GM18508 (cell line): ENCODE measurements at regions not wholly inside any gene's neighbourhood (a gene's known extent, or its start where the extent isn't known, plus 50 kb on each side); places are given as distances from the start of the nearest gene placed in this dataset.

Experiments
- ATAC-seq: cut with Tn5 transposase; IDR thresholded peaks from one replicate; pipeline ENCODE4 v1.9.1; 2021; ENCODE audit warnings: moderate number of reproducible peaks; ENCODE audit not compliant: insufficient read depth, unreplicated experiment

DNA sequence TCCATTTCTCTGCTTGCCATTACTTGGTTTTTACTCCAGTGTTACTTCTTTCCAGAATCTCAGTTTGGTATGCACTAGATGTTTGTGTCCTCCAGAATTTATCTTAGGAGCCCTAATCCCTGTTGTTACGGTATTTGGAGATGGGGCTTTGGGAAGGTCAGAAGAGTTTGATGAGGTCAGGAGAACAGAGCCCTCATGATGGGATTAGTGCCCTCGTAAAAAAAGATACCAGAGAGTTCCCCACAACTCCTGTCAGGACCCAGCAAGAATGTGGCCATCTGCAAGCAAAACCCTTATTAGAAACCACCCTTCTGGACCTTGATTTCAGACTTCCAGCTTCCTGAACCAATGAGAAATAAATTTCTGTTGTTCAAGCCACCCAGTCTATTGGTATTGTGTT lies 98.0 kb downstream of the ADAMTS1 start:
- ATAC-seq: no peak

DNA sequence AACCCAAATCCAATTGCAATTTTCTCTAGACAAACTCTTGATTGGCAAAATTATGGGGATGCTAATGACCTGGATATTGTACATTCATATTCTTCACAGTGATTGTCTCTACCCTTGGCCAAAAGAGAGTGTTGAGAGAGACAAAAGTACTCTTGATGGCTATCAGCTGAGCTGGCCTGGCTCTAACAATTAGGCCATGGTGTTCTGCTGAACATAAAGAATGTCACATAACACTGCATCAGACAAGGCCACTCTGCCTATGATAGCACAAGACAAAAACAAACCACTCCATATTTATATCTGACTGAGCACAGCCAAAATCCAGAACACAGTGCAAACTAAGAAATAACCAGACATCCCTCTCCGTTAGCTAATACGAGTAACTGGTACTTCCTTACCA lies 101.7 kb downstream of the ADAMTS1 start:
- ATAC-seq: no peak

DNA sequence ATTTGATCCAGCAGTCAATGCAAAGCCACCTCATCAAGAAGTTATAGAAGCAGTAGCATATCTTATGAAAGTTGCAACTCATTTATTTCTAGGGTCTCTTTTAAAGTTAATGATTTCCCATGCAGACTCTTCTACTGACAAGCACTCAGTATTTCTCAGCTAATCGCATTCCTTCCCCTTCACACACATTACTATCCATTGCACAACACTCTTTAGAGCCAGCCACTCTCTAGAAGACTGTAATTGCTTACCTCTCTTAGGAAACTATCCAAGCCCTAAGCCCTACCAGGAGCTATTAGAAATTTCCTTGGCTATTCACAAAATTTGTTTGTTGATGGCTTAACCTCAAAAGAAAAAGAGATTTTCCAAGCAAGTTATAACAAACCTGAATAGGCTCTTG lies 106.0 kb downstream of the ADAMTS1 start:
- no peak for ATAC-seq

DNA sequence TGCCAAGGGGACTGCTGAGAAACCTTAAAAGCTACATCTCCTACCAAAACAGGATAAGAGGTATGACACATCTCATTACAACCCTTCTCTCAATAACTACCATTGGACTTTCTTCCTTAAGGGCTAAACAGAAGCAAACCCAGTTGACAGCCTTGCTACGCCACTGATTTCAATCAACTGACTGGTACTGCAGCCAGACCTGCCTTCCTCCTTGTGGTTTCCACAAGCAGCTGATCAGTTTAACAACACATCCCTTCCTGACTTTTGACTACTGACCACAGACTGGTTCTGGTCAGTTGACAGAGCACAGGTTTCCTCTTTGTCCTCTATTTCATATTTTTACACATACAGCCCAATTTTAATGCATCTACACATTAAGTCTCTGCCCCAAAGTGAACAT lies 108.8 kb downstream of the ADAMTS1 start:
- ATAC-seq: no peak

DNA sequence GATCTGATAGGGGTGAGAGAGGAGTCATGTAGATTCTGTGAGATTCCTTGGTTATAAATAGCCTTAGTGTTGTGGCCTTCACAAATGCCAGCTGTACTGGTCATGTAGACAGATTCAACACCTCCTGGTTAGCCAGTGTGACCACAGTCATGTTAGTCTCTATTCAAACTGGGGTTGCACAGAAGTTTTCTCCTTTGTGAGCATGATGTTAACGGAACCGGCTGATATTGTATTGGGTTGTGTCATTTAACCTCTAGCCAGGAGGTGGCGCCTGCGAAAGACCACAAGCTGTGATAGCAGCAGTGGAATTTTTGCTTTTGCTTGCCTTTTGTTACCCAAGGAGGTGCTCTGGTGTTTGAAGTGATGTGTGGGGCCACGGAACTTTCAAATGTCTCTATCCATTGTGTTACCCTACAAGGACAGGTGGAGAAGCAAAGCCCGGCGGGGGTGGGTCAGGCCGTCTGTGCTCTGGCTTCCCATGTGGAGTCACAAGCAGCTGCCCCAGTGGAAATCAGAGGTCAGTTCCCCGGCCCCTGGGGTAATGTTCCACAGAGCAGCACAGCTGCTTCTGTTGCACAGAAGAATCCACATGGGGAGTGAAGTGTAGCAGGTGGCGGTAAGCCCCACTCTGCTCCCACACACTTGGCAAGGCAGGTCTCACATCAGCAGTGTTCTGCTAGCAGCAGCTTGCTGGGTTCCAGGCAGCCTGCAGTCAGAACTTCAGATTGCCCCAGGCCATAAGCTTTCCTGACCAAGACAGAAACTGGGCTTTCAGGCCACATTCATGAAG lies 112.6 kb downstream of the ADAMTS1 start:
- no peak for ATAC-seq

DNA sequence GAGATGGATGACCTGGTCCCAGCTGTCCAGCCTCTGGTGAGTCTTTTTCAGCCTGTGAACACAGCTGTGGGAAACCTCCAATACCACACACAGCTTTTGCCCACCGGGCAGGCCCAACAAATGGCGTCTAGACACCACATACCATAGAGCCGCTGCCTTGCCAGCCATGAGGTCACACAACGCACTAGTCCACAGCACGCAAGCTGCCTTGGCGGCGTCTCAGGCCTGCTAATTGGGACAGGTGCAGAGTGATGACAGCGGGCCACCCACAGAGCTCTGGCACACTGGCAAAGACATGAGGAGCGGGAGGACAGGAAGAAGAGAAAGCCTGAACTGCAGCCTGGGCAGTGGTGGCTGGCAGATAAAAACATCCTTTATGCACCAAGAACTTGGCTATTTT lies 125.5 kb downstream of the ADAMTS1 start:
- no peak for ATAC-seq

DNA sequence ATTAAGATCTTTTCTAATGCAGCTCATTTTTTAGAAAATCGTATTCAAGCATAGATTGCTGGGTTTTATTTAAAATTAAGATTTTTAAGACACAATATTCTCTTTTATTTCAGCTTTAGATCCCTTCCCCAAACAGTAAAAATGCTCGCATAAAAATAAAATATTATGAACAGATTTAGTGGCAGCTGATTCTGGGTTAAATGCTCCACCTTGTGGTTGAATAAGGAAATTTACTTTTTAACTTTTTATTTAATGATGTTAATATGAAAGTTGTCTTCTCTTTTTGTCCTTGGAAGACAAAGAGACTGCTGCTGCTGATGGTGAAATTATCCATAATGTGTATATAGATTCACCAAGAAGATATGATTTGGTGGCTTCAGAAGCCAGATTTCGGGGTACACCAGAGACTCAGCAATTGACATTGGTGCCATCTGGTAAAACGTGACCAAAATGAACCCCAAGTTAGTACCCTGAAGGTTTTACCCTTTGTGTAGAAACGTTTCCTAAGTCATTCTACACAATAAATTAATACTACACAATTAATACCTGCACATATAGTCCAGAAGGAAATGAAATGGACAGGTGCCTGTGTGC lies 128.0 kb downstream of the ADAMTS1 start:
- no peak for ATAC-seq

DNA sequence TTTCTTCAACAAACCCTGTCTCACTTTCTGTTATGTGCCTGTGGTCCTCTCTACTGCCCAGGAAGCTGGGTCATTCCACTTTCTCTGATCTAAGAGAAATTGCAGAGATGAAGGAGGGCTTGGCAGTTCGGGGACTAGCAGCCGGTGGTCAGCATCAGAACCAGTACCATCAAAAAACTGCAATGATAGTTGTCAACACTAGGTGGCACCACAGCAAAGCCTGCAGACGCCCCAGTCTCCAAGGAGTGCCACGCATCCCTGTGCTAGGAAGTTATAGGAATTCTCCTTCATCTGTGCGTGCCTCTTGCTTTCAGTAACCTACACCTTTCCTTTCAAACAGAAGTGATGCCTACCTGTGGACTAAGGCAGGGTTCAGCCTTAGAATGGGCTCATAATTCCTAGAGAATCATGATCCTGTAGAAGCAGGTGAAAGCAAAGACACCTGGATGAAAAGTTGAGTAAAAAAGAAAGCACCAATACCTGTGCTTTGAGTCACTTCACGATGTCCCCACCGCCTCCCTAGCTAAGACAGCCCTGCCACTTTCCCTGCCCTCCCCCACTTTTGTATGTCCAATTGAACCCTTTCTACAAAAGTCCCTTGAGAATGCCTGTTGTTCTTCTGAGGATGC lies 129.2 kb downstream of the ADAMTS1 start:
- no peak for ATAC-seq

DNA sequence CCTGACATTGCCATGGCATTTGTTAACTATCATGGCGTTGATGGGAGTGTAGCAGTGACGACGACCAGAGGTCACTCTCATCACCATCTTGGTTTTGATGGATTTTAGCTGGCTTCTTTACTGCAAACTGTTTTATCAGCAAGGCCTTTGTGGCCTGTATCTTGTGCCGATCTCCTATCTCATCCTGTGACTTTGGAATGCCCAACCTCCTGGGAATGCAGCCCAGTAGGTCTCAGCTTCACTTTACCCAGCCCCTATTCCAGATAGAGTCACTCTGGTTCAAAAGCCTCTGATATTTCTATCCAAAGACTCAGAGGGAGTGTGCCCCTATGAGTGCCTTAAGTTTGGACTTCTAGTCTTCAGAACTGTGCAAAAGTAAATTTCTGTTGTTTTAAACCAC lies 130.1 kb downstream of the ADAMTS1 start:
- no peak for ATAC-seq

DNA sequence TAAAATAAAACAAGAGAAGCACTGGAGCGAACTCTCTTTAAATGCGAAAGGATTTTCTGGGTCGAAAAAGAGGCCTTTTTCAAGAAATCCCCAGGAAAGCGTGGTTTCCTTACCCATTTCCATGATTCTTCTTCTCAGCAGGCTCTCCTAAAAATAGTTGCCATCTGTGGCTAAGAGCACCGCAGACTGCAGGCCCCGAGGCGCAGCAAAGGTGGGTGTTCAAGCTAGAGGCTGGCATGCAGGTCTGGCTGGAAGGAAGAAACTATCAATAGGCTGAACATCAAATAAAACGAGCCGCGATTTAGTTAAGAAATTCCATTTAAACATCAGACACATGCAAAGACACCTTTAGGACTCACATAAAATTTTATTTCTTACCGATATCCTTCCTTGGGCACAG lies 135.1 kb downstream of the ADAMTS1 start:
- no peak for ATAC-seq

DNA sequence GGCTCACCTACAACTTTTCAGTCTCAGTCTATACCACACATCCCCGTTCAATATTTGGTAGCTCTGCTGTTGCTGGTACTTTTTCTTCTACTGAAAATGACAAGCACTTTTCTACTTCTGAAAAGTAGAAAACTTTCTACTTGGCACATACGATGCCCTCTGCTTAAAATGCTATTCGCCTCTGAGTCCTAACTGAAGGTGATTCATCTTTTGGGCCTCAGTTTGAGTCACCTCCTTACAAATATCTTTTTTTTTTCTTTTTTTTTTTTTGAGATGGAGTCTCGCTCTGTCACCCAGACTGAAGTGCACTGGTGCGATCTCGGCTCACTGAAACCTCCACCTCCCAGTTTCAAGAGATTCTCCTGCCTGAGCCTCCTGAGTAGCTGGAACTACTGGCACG lies 136.0 kb upstream of the CYYR1 start:
- no peak for ATAC-seq

DNA sequence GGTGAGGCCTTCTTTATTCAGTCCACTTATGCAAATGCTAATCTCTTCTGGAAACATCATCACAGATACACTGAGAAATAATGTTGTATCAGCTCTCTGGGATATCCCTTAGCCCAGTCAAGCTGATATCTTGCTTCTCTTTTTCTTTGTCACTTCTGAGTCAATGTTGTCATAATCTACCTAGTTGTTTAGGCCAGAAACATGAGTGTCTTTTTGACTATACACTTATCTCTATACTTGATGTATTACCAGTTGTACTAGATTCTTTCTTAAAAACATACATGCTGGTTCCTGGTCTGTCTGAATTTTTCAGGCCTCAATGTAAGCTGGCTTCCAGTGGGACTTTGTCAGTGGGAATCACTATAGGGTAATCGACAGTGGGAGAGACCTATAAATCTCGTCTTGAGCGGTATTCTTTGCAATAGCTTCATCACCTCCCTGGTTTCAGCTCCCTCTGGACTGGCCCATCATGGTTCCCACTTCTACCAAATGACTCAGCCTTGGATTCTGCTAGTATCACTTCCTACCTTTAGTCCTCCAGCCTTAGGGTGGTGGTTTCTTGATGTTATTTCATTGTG lies 135.2 kb upstream of the CYYR1 start:
- ATAC-seq: no peak

DNA sequence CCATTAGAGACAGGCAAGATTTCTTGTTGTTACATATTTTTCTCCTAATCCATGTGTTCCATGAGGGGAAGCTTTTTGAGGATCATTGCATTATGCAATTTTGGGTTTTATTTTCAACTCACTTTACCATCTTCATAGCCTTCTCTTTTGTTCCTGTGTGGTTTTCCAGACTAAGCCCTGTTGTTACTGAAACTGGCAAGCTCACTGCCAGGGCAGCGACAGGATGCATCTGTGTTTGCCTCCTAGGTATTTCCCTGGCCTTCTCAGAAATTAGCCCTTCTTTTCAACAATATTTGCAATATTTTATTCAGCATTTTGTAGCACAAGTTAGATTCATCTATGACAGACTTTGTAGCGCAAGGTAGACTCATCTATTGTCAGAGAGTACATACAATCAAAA lies 134.2 kb upstream of the CYYR1 start:
- ATAC-seq: no peak

DNA sequence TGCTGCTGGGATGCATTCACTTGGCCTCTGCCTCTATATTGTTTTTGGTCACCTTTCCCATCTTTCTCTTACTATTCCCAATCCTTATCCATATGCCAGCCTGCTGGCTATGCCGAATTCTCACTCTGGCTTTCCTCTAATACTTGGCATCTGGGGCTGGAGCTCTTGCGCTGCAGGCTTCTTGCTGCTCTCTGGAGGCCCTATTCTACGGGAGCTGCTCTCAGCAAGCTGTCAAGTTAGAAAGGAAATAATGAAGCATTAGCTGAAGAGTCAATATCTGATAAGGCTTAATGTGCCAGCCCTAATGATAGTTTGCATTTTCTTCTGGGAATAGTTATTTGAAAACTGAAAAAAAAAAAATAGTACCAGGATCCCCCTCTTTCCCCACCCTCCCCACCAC lies 125.3 kb upstream of the CYYR1 start:
- ATAC-seq: no peak

DNA sequence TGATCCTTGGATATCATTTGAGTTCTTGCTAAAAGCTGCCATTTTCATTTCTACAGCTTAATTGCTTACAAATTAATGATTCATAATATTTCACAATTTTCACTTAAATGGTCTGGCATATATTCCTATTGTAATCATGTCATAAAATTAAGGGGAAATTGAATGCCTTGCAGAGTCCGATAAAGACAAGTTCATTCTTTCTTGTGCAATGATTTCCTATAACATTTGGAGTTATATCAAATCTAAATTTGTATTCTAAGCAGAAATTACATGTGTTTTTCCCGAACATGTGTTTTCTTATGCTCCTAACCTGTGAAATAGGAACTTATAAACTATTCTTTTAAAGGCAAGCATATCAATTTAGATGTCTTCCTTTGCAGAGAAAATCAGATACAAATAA lies 118.3 kb upstream of the CYYR1 start:
- ATAC-seq: no peak

DNA sequence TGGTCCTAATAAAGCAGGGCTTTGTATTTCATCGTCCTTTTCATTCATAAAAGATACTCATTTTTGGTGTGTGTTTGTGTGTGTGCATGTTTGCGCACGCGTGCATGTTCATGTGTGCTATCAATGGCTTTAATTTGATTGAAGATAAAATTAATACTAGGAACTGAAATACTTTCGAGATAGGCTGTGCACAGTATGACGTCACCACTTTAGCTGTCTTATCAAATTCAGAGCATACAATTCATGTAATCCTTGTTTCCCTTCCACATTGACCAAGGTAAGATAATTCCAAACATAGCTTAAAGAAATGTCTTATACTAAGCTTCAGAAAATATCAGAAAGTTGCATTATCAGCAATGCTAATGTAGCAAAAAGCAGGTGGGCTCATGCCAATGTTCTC lies 113.6 kb upstream of the CYYR1 start:
- no peak for ATAC-seq

DNA sequence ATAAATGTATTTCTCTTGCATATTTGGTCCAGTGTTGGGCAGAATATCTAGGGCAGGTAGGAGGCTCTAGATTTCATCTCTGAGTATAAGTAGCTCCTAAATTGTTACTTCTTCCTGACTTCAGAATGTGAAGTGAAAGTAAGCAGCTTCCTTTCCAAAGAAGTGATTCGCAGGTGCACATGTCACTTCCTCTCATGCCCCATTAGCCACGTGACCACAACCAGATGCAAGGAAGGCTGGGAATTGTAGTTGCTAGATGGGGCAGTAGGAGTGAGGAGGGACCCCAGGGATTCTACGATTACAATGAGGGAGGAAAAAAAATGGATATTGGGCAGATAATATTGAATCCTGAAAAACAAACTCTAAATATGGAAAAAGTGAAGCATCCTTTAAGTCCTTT lies 113.2 kb upstream of the CYYR1 start:
- ATAC-seq: peak; percentile 74

DNA sequence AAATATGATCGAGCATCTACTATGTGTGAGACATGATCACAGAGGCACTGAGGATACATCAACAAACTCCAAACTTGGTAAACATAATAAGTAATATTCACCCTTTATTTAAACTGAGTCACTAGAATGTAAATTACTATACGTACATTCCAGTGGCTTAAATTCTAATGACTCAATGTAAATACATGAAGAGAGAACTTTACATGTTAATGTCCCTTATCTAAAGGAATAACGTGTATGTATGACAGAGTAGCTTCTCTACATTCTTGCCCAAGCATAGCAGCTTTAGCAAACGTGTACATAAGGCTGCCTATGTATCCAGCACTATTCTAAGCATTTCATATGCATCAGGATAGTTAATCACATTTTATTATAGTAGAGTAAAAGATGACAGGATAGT lies 111.8 kb upstream of the CYYR1 start:
- ATAC-seq: no peak

DNA sequence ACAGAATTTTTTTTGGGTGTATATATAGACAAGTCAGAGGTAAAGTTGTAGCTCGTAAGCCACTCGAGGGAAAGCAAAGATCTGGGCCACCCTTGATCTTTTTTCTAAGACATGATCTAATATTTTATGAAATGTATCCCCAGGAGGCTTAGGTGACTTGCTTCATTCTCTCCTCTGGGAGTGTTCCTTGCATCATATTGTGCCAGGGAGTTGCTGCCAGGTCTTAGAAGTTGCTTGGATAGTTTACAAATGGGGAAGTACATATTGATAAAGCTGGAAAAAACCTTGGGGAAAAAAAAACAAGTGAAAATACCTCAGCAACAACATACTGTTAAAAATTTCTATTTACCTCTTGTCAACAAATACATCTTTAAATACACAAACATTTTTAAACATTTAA lies 110.9 kb upstream of the CYYR1 start:
- no peak for ATAC-seq

DNA sequence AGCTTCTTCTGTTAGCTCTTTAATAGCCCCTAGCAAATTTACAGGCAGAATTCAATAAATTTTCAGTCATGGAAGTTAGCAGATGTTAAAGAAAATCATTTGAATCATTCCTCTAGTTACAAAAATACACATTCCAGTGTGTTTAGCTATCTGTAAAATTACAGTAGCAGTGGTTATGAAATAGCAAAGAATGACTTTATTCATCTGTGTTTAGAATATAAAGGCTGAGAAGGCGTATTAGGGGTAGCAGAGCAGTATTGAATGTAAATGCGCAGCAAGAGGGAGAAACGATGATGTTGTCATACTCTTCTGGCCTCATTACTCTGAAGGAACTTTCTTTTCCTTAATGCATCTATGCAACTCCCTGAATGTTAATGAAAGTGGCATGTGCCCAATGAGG lies 106.2 kb upstream of the CYYR1 start:
- ATAC-seq: no peak

DNA sequence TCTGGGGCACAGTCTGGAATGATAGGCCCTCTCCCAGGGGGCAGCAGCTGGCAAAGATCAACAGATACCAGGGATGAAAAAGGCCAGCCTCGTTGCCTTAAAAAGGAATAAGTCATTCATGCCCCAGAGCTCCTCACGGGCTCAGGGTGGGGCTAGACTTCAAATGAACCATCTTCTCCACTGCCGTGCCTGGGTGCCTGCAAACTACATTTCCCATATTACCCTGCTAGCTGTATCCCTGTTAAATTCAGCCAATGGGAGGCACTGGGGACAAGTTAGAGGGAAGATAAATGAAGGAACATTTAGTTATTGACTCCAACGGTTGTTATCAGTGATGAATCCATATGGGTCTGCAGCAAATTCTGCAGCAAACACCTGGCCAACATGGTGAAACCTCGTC lies 101.2 kb upstream of the CYYR1 start:
- ATAC-seq: no peak
